ENCODE measurements at regions not wholly inside any gene's neighbourhood (a gene's known extent, or its start where the extent isn't known, plus 50 kb on each side); places are given as distances from the start of the nearest gene placed in this dataset.

GRCh38 chr18:65398347-65399075 lies 352.3 kb upstream of the CDH7 start:
- no peaks in the 10 kb centered on the region for H4K20me1 ChIP-seq (ENCODE audit: control insufficient read depth, extremely low read depth, insufficient read depth, low read length)
- no peak overlapping the region for H3K4me3 ChIP-seq (replicated peaks in 1 of 4; ENCODE audit: control extremely low read depth in 1 of 4, insufficient read depth in 1 of 4, low read depth in 3 of 4, low read length in 4 of 4)
- no peaks in the 10 kb centered on the region for H3K9me3 ChIP-seq (ENCODE audit: control insufficient read depth, insufficient read depth, low read depth, low read length)
- H3K27ac ChIP-seq (ENCODE audit: insufficient read depth, low read length) = no peak overlapping the region
- TF ChIP-seq, protein P1, sequence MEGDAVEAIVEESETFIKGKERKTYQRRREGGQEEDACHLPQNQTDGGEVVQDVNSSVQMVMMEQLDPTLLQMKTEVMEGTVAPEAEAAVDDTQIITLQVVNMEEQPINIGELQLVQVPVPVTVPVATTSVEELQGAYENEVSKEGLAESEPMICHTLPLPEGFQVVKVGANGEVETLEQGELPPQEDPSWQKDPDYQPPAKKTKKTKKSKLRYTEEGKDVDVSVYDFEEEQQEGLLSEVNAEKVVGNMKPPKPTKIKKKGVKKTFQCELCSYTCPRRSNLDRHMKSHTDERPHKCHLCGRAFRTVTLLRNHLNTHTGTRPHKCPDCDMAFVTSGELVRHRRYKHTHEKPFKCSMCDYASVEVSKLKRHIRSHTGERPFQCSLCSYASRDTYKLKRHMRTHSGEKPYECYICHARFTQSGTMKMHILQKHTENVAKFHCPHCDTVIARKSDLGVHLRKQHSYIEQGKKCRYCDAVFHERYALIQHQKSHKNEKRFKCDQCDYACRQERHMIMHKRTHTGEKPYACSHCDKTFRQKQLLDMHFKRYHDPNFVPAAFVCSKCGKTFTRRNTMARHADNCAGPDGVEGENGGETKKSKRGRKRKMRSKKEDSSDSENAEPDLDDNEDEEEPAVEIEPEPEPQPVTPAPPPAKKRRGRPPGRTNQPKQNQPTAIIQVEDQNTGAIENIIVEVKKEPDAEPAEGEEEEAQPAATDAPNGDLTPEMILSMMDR (conservative IDR thresholded peaks at IDR 0.05 in 1 of 2, IDR thresholded peaks at IDR 0.05 in 1 of 2; ENCODE audit: low read depth in 1 of 2, low read length in 2 of 2) = no peak
- TF ChIP-seq EZH2 (IDR thresholded peaks at IDR 0.05; ENCODE audit: low read length, missing control alignments) = no peak
- no peaks in the 10 kb centered on the region for H3K4me1 ChIP-seq (ENCODE audit: control insufficient read depth, extremely low read depth, insufficient read depth, low read length)
- H3K79me2 ChIP-seq (ENCODE audit: control insufficient read depth, insufficient read depth, low read length) = no peaks in the 10 kb centered on the region
- no peaks in the 10 kb centered on the region for H3K27me3 ChIP-seq (ENCODE audit: control insufficient read depth, insufficient read depth, low read length)
- no peak overlapping the region for H2AFZ ChIP-seq (ENCODE audit: low read length)
- no peak overlapping the region for H3K4me2 ChIP-seq (ENCODE audit: extremely low read depth, insufficient read depth, low read length)
- H3K9ac ChIP-seq (ENCODE audit: insufficient read depth, low read length) = no peak overlapping the region
- no peak for DNase-seq (ENCODE audit: low read depth in 2 of 2)
- no peaks in the 10 kb centered on the region for H3K36me3 ChIP-seq (ENCODE audit: control insufficient read depth, insufficient read depth, low read length)

DNA sequence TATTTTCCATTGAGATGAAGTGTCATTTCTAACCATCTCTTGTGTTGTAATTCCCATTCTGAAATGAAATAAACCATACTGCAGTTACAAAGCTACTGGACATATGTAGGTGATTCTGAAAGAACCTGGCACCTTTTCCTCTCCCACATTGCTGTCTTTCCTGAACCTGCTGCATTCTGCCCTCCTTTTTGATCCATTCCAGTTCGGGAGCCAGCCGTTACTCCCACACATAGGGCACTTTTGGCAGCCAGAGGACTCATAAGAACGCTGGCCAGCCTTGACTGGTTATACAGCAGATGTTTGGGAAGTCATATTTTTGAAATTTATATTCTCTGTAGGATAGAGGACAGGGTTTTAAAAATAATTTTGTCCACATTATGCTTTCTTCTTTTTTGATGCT lies 369.8 kb upstream of the CDH7 start:
- DNase-seq (ENCODE audit: low read depth in 2 of 2) = no peak
- no peaks in the 10 kb centered on the region for H3K79me2 ChIP-seq (ENCODE audit: control insufficient read depth, insufficient read depth, low read length)
- H3K4me3 ChIP-seq (replicated peaks in 1 of 4; ENCODE audit: control extremely low read depth in 1 of 4, insufficient read depth in 1 of 4, low read depth in 3 of 4, low read length in 4 of 4) = no peak overlapping the region
- no peaks in the 10 kb centered on the region for H3K4me1 ChIP-seq (ENCODE audit: control insufficient read depth, extremely low read depth, insufficient read depth, low read length)
- no peak for TF ChIP-seq EZH2 (IDR thresholded peaks at IDR 0.05; ENCODE audit: low read length, missing control alignments)
- TF ChIP-seq, protein P1 (conservative IDR thresholded peaks at IDR 0.05 in 1 of 2, IDR thresholded peaks at IDR 0.05 in 1 of 2; ENCODE audit: low read depth in 1 of 2, low read length in 2 of 2) = no peak
- H3K4me2 ChIP-seq (ENCODE audit: extremely low read depth, insufficient read depth, low read length) = no peak overlapping the region
- no peaks in the 10 kb centered on the region for H3K9me3 ChIP-seq (ENCODE audit: control insufficient read depth, insufficient read depth, low read depth, low read length)
- H4K20me1 ChIP-seq (ENCODE audit: control insufficient read depth, extremely low read depth, insufficient read depth, low read length) = no peaks in the 10 kb centered on the region
- H3K9ac ChIP-seq (ENCODE audit: insufficient read depth, low read length) = no peak overlapping the region
- no peak overlapping the region for H2AFZ ChIP-seq (ENCODE audit: low read length)
- no peaks in the 10 kb centered on the region for H3K36me3 ChIP-seq (ENCODE audit: control insufficient read depth, insufficient read depth, low read length)
- H3K27ac ChIP-seq (ENCODE audit: insufficient read depth, low read length) = no peak overlapping the region
- no peaks in the 10 kb centered on the region for H3K27me3 ChIP-seq (ENCODE audit: control insufficient read depth, insufficient read depth, low read length)

GRCh38 chr18:65380571-65380970 lies 370.2 kb upstream of the CDH7 start:
- Histone ChIP-seq H4K20me1 (ENCODE audit: control insufficient read depth, extremely low read depth, insufficient read depth, low read length) (no peaks in the 10 kb centered on the region), H3K27ac (ENCODE audit: insufficient read depth, low read length) (no peak overlapping the region), H3K4me2 (ENCODE audit: extremely low read depth, insufficient read depth, low read length) (no peak overlapping the region), H3K4me1 (ENCODE audit: control insufficient read depth, extremely low read depth, insufficient read depth, low read length) (no peaks in the 10 kb centered on the region), H3K9ac (ENCODE audit: insufficient read depth, low read length) (no peak overlapping the region), H3K4me3 (replicated peaks in 1 of 4; ENCODE audit: control extremely low read depth in 1 of 4, insufficient read depth in 1 of 4, low read depth in 3 of 4, low read length in 4 of 4) (no peak overlapping the region), H3K27me3 (ENCODE audit: control insufficient read depth, insufficient read depth, low read length) (no peaks in the 10 kb centered on the region), H3K79me2 (ENCODE audit: control insufficient read depth, insufficient read depth, low read length) (no peaks in the 10 kb centered on the region), H2AFZ (ENCODE audit: low read length) (no peak overlapping the region), H3K9me3 (ENCODE audit: control insufficient read depth, insufficient read depth, low read depth, low read length) (no peaks in the 10 kb centered on the region), H3K36me3 (ENCODE audit: control insufficient read depth, insufficient read depth, low read length) (no peaks in the 10 kb centered on the region)
- TF ChIP-seq, protein P1 (conservative IDR thresholded peaks at IDR 0.05 in 1 of 2, IDR thresholded peaks at IDR 0.05 in 1 of 2; ENCODE audit: low read depth in 1 of 2, low read length in 2 of 2) = no peak
- no peak for TF ChIP-seq EZH2 (IDR thresholded peaks at IDR 0.05; ENCODE audit: low read length, missing control alignments)
- DNase-seq (ENCODE audit: low read depth in 2 of 2) = no peak

Measured in fibroblast of lung (primary cell).